ENCODE measurements at regions not wholly inside any gene's neighbourhood (a gene's known extent, or its start where the extent isn't known, plus 50 kb on each side); places are given as distances from the start of the nearest gene placed in this dataset.

- Histone ChIP-seq H3K4me2 (ENCODE audit: low read length, poor library complexity, severe bottlenecking) (no peak overlapping the region), H3K23ac (ENCODE audit: low read length in 2 of 2) (no peak overlapping the region), H3K9me3 (ENCODE audit: control insufficient read depth, low read length) (peaks cover 12% of the 10 kb centered on the region), H3K4me1 (ENCODE audit: control insufficient read depth, insufficient read depth, low read depth, low read length) (no peaks in the 10 kb centered on the region), H3K27ac (ENCODE audit: low read length, poor library complexity, severe bottlenecking) (no peak overlapping the region), H2AK5ac (ENCODE audit: low read length, severe bottlenecking) (no peak overlapping the region), H2AFZ (ENCODE audit: low read depth, low read length) (no peak overlapping the region), H3K14ac (ENCODE audit: low read length in 2 of 2) (no peak overlapping the region), H4K8ac (ENCODE audit: low read length) (no peak overlapping the region), H3K4ac (ENCODE audit: low read depth in 1 of 2, low read length in 2 of 2) (no peak overlapping the region), H3K36me3 (ENCODE audit: control insufficient read depth in 1 of 2, insufficient read depth in 2 of 2, low read depth in 1 of 2, low read length in 2 of 2) (no peaks in the 10 kb centered on the region), H2BK5ac (ENCODE audit: low read depth, low read length, poor library complexity, severe bottlenecking) (no peak overlapping the region), H2BK120ac (ENCODE audit: low read depth, low read length) (no peak overlapping the region), H3K27me3 (ENCODE audit: control insufficient read depth in 1 of 2, insufficient read depth in 1 of 2, low read length in 2 of 2) (no peaks in the 10 kb centered on the region), H4K91ac (ENCODE audit: low read length) (no peak overlapping the region), H3K4me3 (ENCODE audit: insufficient read depth in 1 of 2, low read depth in 1 of 2, low read length in 2 of 2) (no peak overlapping the region), H3K79me1 (replicated peaks; ENCODE audit: low read length, poor library complexity, severe bottlenecking) (no peaks in the 10 kb centered on the region), H3K18ac (ENCODE audit: low read depth in 1 of 2, low read length in 2 of 2) (no peak overlapping the region), H3K9ac (ENCODE audit: low read length) (no peak overlapping the region), H2BK15ac (ENCODE audit: low read depth, poor library complexity, severe bottlenecking) (no peak overlapping the region), H2BK12ac (ENCODE audit: low read length in 2 of 2) (no peak overlapping the region)
- 42% methylated on average over 1 of the region's 1 CpG for WGBS
- DNase-seq, result no peak
These were observed 73.6 kb upstream of the SELENOK start for GRCh38 chr3:53965291-53965690.

- Histone ChIP-seq H3K9me3 (ENCODE audit: control insufficient read depth, low read length) (no peaks in the 10 kb centered on the region), H3K4me2 (ENCODE audit: low read length, poor library complexity, severe bottlenecking) (no peak overlapping the region), H4K8ac (ENCODE audit: low read length) (no peak overlapping the region), H3K14ac (ENCODE audit: low read length in 2 of 2) (no peak overlapping the region), H3K27me3 (ENCODE audit: control insufficient read depth in 1 of 2, insufficient read depth in 1 of 2, low read length in 2 of 2) (no peaks in the 10 kb centered on the region), H3K4ac (ENCODE audit: low read depth in 1 of 2, low read length in 2 of 2) (no peak overlapping the region), H2AK5ac (ENCODE audit: low read length, severe bottlenecking) (no peak overlapping the region), H3K36me3 (ENCODE audit: control insufficient read depth in 1 of 2, insufficient read depth in 2 of 2, low read depth in 1 of 2, low read length in 2 of 2) (no peaks in the 10 kb centered on the region), H2BK12ac (ENCODE audit: low read length in 2 of 2) (no peak overlapping the region), H3K79me1 (replicated peaks; ENCODE audit: low read length, poor library complexity, severe bottlenecking) (no peaks in the 10 kb centered on the region), H3K9ac (ENCODE audit: low read length) (no peak overlapping the region), H3K23ac (ENCODE audit: low read length in 2 of 2) (no peak overlapping the region), H2AFZ (ENCODE audit: low read depth, low read length) (no peak overlapping the region), H4K91ac (ENCODE audit: low read length) (no peak overlapping the region), H3K27ac (ENCODE audit: low read length, poor library complexity, severe bottlenecking) (no peak overlapping the region), H3K18ac (ENCODE audit: low read depth in 1 of 2, low read length in 2 of 2) (no peak overlapping the region), H3K4me1 (ENCODE audit: control insufficient read depth, insufficient read depth, low read depth, low read length) (no peaks in the 10 kb centered on the region), H2BK5ac (ENCODE audit: low read depth, low read length, poor library complexity, severe bottlenecking) (no peak overlapping the region), H3K4me3 (ENCODE audit: insufficient read depth in 1 of 2, low read depth in 1 of 2, low read length in 2 of 2) (no peak overlapping the region), H2BK120ac (ENCODE audit: low read depth, low read length) (no peak overlapping the region), H2BK15ac (ENCODE audit: low read depth, poor library complexity, severe bottlenecking) (no peak overlapping the region)
- no peak for DNase-seq
- WGBS, result 90% methylated on average over 10 of the region's 10 CpGs
These were observed 66.2 kb upstream of the SELENOK start for GRCh38 chr3:53957831-53958230.

GRCh38 chr3:53956586-53956985 is 64.9 kb upstream of the SELENOK start:
- no peaks in the 10 kb centered on the region for H3K9me3 ChIP-seq (ENCODE audit: control insufficient read depth, low read length)

GRCh38 chr3:53949541-53949940 is 57.9 kb upstream of the SELENOK start:
- H2BK120ac ChIP-seq (ENCODE audit: low read depth, low read length), result no peak overlapping the region

More at GRCh38 chr3:53956586-53956985, 64.9 kb upstream of the SELENOK start:
- DNase-seq, result no peak
- H3K36me3 ChIP-seq (ENCODE audit: control insufficient read depth in 1 of 2, insufficient read depth in 2 of 2, low read depth in 1 of 2, low read length in 2 of 2), result no peaks in the 10 kb centered on the region
- no peak overlapping the region for H3K4me3 ChIP-seq (ENCODE audit: insufficient read depth in 1 of 2, low read depth in 1 of 2, low read length in 2 of 2)
- H3K14ac ChIP-seq (ENCODE audit: low read length in 2 of 2), result no peak overlapping the region
- no peak overlapping the region for H3K27ac ChIP-seq (ENCODE audit: low read length, poor library complexity, severe bottlenecking)
- H2BK120ac ChIP-seq (ENCODE audit: low read depth, low read length), result no peak overlapping the region
- H2BK12ac ChIP-seq (ENCODE audit: low read length in 2 of 2), result no peak overlapping the region
- no peaks in the 10 kb centered on the region for H3K79me1 ChIP-seq (replicated peaks; ENCODE audit: low read length, poor library complexity, severe bottlenecking)
- H4K91ac ChIP-seq (ENCODE audit: low read length), result no peak overlapping the region
- H3K4me2 ChIP-seq (ENCODE audit: low read length, poor library complexity, severe bottlenecking), result no peak overlapping the region
- H2BK5ac ChIP-seq (ENCODE audit: low read depth, low read length, poor library complexity, severe bottlenecking), result no peak overlapping the region
- no peak overlapping the region for H3K18ac ChIP-seq (ENCODE audit: low read depth in 1 of 2, low read length in 2 of 2)
- H2BK15ac ChIP-seq (ENCODE audit: low read depth, poor library complexity, severe bottlenecking), result no peak overlapping the region
- no peak overlapping the region for H4K8ac ChIP-seq (ENCODE audit: low read length)
- no peaks in the 10 kb centered on the region for H3K27me3 ChIP-seq (ENCODE audit: control insufficient read depth in 1 of 2, insufficient read depth in 1 of 2, low read length in 2 of 2)
- no peak overlapping the region for H3K4ac ChIP-seq (ENCODE audit: low read depth in 1 of 2, low read length in 2 of 2)
- H2AK5ac ChIP-seq (ENCODE audit: low read length, severe bottlenecking), result no peak overlapping the region
- H3K9ac ChIP-seq (ENCODE audit: low read length), result no peak overlapping the region
- H2AFZ ChIP-seq (ENCODE audit: low read depth, low read length), result no peak overlapping the region
- no peaks in the 10 kb centered on the region for H3K4me1 ChIP-seq (ENCODE audit: control insufficient read depth, insufficient read depth, low read depth, low read length)
- no peak overlapping the region for H3K23ac ChIP-seq (ENCODE audit: low read length in 2 of 2)
- WGBS, result 79% methylated on average over 5 of the region's 6 CpGs

More at GRCh38 chr3:53949541-53949940, 57.9 kb upstream of the SELENOK start:
- no peak overlapping the region for H2BK12ac ChIP-seq (ENCODE audit: low read length in 2 of 2)
- H3K36me3 ChIP-seq (ENCODE audit: control insufficient read depth in 1 of 2, insufficient read depth in 2 of 2, low read depth in 1 of 2, low read length in 2 of 2), result no peaks in the 10 kb centered on the region
- no peak overlapping the region for H2BK15ac ChIP-seq (ENCODE audit: low read depth, poor library complexity, severe bottlenecking)
- no peak overlapping the region for H3K18ac ChIP-seq (ENCODE audit: low read depth in 1 of 2, low read length in 2 of 2)
- no peak overlapping the region for H2BK5ac ChIP-seq (ENCODE audit: low read depth, low read length, poor library complexity, severe bottlenecking)
- H3K27ac ChIP-seq (ENCODE audit: low read length, poor library complexity, severe bottlenecking), result no peak overlapping the region
- H3K4ac ChIP-seq (ENCODE audit: low read depth in 1 of 2, low read length in 2 of 2), result no peak overlapping the region
- WGBS, result no CpG with 5 or more reads among the region's 2 CpGs
- H3K27me3 ChIP-seq (ENCODE audit: control insufficient read depth in 1 of 2, insufficient read depth in 1 of 2, low read length in 2 of 2), result no peaks in the 10 kb centered on the region
- no peak overlapping the region for H3K4me2 ChIP-seq (ENCODE audit: low read length, poor library complexity, severe bottlenecking)
- no peak overlapping the region for H3K14ac ChIP-seq (ENCODE audit: low read length in 2 of 2)
- no peak overlapping the region for H3K4me3 ChIP-seq (ENCODE audit: insufficient read depth in 1 of 2, low read depth in 1 of 2, low read length in 2 of 2)
- H4K91ac ChIP-seq (ENCODE audit: low read length), result no peak overlapping the region
- peaks cover 24% of the 10 kb centered on the region for H3K9me3 ChIP-seq (ENCODE audit: control insufficient read depth, low read length)
- H4K8ac ChIP-seq (ENCODE audit: low read length), result no peak overlapping the region
- DNase-seq, result no peak
- H3K79me1 ChIP-seq (replicated peaks; ENCODE audit: low read length, poor library complexity, severe bottlenecking), result no peaks in the 10 kb centered on the region
- H2AFZ ChIP-seq (ENCODE audit: low read depth, low read length), result no peak overlapping the region
- H2AK5ac ChIP-seq (ENCODE audit: low read length, severe bottlenecking), result no peak overlapping the region
- H3K4me1 ChIP-seq (ENCODE audit: control insufficient read depth, insufficient read depth, low read depth, low read length), result no peaks in the 10 kb centered on the region
- H3K23ac ChIP-seq (ENCODE audit: low read length in 2 of 2), result no peak overlapping the region
- no peak overlapping the region for H3K9ac ChIP-seq (ENCODE audit: low read length)
